WTC11 (cell line): ENCODE measurements at regions not wholly inside any gene's neighbourhood (a gene's known extent, or its start where the extent isn't known, plus 50 kb on each side); places are given as distances from the start of the nearest gene placed in this dataset.

Source experiments
- ATAC-seq: fragments of 200-7000 bp; cut with Tn5 transposase; 2 replicates; pipeline ENCODE4 v1.10.0; 2021; ENCODE audit warnings: mild to moderate bottlenecking, moderate library complexity
- CTCF ChIA-PET: fragments of 300-600 bp; sonication (Branson Sonifier 250); formaldehyde crosslinking; loops from one replicate; lab custom pipeline; 2021; ENCODE audit warnings: antibody characterized with exemption; lab: Charles Lee
- POLR2A ChIA-PET: fragments of 350-600 bp; sonication (Branson Sonifier 250); formaldehyde crosslinking; loops from one replicate; lab custom pipeline; 2021; ENCODE audit warnings: antibody characterized with exemption; lab: Charles Lee
- DNase-seq: peaks from one replicate; pipeline ENCODE4 v3.0.0; 2021; ENCODE audit warnings: low spot score
- H3K27ac Mint-ChIP-seq: 2 replicates; pipeline ENCODE4 v1.8.0; 2021; ENCODE audit warnings: mixed read lengths
- H3K27me3 Mint-ChIP-seq: 2 replicates; pipeline ENCODE4 v1.8.0; 2021; ENCODE audit warnings: low read depth, mild to moderate bottlenecking, moderate library complexity, mixed read lengths
- H3K36me3 Mint-ChIP-seq: 2 replicates; pipeline ENCODE4 v1.8.0; 2021; ENCODE audit warnings: mixed read lengths
- H3K4me1 Mint-ChIP-seq: 2 replicates; pipeline ENCODE4 v1.8.0; 2022; ENCODE audit warnings: mixed read lengths
- H3K4me3 Mint-ChIP-seq: 2 replicates; pipeline ENCODE4 v1.8.0; 2021; ENCODE audit warnings: mild to moderate bottlenecking, moderate library complexity, mixed read lengths
- H3K9me3 Mint-ChIP-seq: 2 replicates; pipeline ENCODE4 v1.8.0; 2021; ENCODE audit warnings: mixed read lengths
- AR ChIP-seq: fragments of 250-450 bp; sonication (Bioruptor Pico); IDR thresholded peaks from 2 replicates; pipeline ENCODE4 v1.9.0; 2021; ENCODE audit warnings: mild to moderate bottlenecking
- ATF1 ChIP-seq: sonication (generic); formaldehyde crosslinking; IDR thresholded peaks from 2 replicates; pipeline ENCODE4 v1.8.1; 2023; ENCODE audit warnings: mild to moderate bottlenecking, moderate library complexity, missing genetic modification reagents
- ATF2 ChIP-seq: sonication (generic); formaldehyde crosslinking; IDR thresholded peaks from 2 replicates; pipeline ENCODE4 v1.8.1; 2022; ENCODE audit warnings: low read depth, missing genetic modification reagents, borderline replicate concordance
- CREM ChIP-seq: sonication (generic); formaldehyde crosslinking; IDR thresholded peaks from 2 replicates; pipeline ENCODE4 v1.8.1; 2022; ENCODE audit warnings: mild to moderate bottlenecking, missing genetic modification reagents, moderate library complexity
- ETV6 ChIP-seq: sonication (generic); formaldehyde crosslinking; IDR thresholded peaks from 2 replicates; pipeline ENCODE4 v1.8.1; 2022; ENCODE audit warnings: mild to moderate bottlenecking, missing genetic modification reagents
- FOXP1 ChIP-seq: sonication (generic); formaldehyde crosslinking; IDR thresholded peaks from 2 replicates; pipeline ENCODE4 v1.8.0; 2022; ENCODE audit warnings: missing genetic modification reagents, mild to moderate bottlenecking, moderate library complexity, borderline replicate concordance
- HMGA2 ChIP-seq: fragments of 250-450 bp; sonication (Bioruptor Pico); IDR thresholded peaks from 2 replicates; pipeline ENCODE4 v1.4.0; 2021; ENCODE audit warnings: mild to moderate bottlenecking, moderate library complexity
- HMGXB4 ChIP-seq: sonication (generic); formaldehyde crosslinking; IDR thresholded peaks from 2 replicates; pipeline ENCODE4 v1.8.1; 2023; ENCODE audit warnings: mild to moderate bottlenecking, moderate library complexity, missing genetic modification reagents
- IRF2 ChIP-seq: sonication (generic); formaldehyde crosslinking; IDR thresholded peaks from 2 replicates; pipeline ENCODE4 v1.8.0; 2022; ENCODE audit warnings: low read depth, missing genetic modification reagents, borderline replicate concordance
- MYBL2 ChIP-seq: sonication (generic); formaldehyde crosslinking; IDR thresholded peaks from 2 replicates; pipeline ENCODE4 v1.8.1; 2023; ENCODE audit warnings: mild to moderate bottlenecking, moderate library complexity, missing genetic modification reagents
- NFE2L1 ChIP-seq: sonication (generic); formaldehyde crosslinking; IDR thresholded peaks from 2 replicates; pipeline ENCODE4 v1.8.1; 2023; ENCODE audit warnings: missing genetic modification reagents
- NR3C1 ChIP-seq: sonication (generic); formaldehyde crosslinking; conservative IDR thresholded peaks from 2 replicates; pipeline ENCODE4 v1.8.1; 2023; ENCODE audit warnings: low read depth, mild to moderate bottlenecking, missing genetic modification reagents
- RELA ChIP-seq: sonication (generic); formaldehyde crosslinking; IDR thresholded peaks from 2 replicates; pipeline ENCODE4 v1.8.1; 2022; ENCODE audit warnings: missing genetic modification reagents, mild to moderate bottlenecking, borderline replicate concordance
- ZBTB21 ChIP-seq: sonication (generic); formaldehyde crosslinking; IDR thresholded peaks from 2 replicates; pipeline ENCODE4 v1.8.1; 2023; ENCODE audit warnings: mild to moderate bottlenecking, missing genetic modification reagents, borderline replicate concordance
- ZBTB43 ChIP-seq: sonication (generic); formaldehyde crosslinking; IDR thresholded peaks from 2 replicates; pipeline ENCODE4 v1.8.1; 2023; ENCODE audit warnings: mild to moderate bottlenecking, missing genetic modification reagents
- ZNF138 ChIP-seq: sonication (generic); formaldehyde crosslinking; conservative IDR thresholded peaks from 2 replicates; pipeline ENCODE4 v1.8.1; 2022; ENCODE audit warnings: mild to moderate bottlenecking, moderate library complexity, missing genetic modification reagents
- ZNF219 ChIP-seq: sonication (generic); formaldehyde crosslinking; IDR thresholded peaks from 2 replicates; pipeline ENCODE4 v1.8.0; 2023; ENCODE audit warnings: missing genetic modification reagents, mild to moderate bottlenecking, borderline replicate concordance
- TF ChIP-seq, protein P1 (sequence below): fragments of 250-450 bp; sonication (Bioruptor Pico); IDR thresholded peaks from 2 replicates; pipeline ENCODE4 v1.9.0; 2021; ENCODE audit warnings: mild to moderate bottlenecking, borderline replicate concordance
- TF ChIP-seq, protein P2 (sequence below): fragments of 250-450 bp; sonication (Bioruptor Pico); IDR thresholded peaks from 2 replicates; pipeline ENCODE4 v2.1.2; 2022; ENCODE audit warnings: mild to moderate bottlenecking, moderate library complexity

DNA sequence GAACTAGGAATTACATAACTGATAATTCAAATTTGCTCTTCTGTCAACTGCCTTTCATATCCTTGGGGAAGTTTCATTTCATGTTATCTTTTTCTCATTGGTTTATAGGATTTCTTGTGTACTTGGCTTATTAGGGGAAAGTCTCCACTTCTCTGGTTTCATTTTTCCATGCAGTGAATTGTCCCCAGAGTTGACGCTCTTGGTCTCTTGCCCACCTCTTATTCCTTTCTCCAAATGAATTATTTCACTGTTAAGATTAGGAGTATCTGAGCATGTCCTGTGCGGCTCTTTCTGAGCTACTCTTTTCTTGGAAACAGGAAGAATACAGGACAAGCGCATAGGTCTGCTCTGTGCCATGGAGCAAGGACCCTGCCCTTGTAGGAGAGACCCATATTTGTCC, 104.8 kb downstream of the POSTN start (continued):
- TF ChIP-seq RELA (CRISPR knock-in tag) (no peak), ATF1 (CRISPR knock-in tag) (no peak)

- H3K4me1 Mint-ChIP-seq: peaks cover 4% of the 10 kb centered on the region
- no peaks in the 10 kb centered on the region for H3K9me3 Mint-ChIP-seq
- ChIA-PET POLR2A (no interaction called here), CTCF (no interaction called here)
- H3K36me3 Mint-ChIP-seq: no peaks in the 10 kb centered on the region
- no peak for DNase-seq
- ATAC-seq: no peak
- no peak overlapping the region for H3K4me3 Mint-ChIP-seq
- no peak for TF ChIP-seq AR
- no peak for TF ChIP-seq MYBL2 (CRISPR knock-in tag)
- TF ChIP-seq ZNF138 (CRISPR knock-in tag): no peak
- no peak for TF ChIP-seq HMGXB4 (CRISPR knock-in tag)
- TF ChIP-seq NFE2L1 (CRISPR knock-in tag): no peak
- no peak for TF ChIP-seq CREM (CRISPR knock-in tag)
- no peak for TF ChIP-seq HMGA2 (CRISPR knock-in tag)
- no peak for TF ChIP-seq ETV6
- no peak for TF ChIP-seq IRF2
- no peak for TF ChIP-seq FOXP1 (CRISPR knock-in tag)
- TF ChIP-seq, protein P1, sequence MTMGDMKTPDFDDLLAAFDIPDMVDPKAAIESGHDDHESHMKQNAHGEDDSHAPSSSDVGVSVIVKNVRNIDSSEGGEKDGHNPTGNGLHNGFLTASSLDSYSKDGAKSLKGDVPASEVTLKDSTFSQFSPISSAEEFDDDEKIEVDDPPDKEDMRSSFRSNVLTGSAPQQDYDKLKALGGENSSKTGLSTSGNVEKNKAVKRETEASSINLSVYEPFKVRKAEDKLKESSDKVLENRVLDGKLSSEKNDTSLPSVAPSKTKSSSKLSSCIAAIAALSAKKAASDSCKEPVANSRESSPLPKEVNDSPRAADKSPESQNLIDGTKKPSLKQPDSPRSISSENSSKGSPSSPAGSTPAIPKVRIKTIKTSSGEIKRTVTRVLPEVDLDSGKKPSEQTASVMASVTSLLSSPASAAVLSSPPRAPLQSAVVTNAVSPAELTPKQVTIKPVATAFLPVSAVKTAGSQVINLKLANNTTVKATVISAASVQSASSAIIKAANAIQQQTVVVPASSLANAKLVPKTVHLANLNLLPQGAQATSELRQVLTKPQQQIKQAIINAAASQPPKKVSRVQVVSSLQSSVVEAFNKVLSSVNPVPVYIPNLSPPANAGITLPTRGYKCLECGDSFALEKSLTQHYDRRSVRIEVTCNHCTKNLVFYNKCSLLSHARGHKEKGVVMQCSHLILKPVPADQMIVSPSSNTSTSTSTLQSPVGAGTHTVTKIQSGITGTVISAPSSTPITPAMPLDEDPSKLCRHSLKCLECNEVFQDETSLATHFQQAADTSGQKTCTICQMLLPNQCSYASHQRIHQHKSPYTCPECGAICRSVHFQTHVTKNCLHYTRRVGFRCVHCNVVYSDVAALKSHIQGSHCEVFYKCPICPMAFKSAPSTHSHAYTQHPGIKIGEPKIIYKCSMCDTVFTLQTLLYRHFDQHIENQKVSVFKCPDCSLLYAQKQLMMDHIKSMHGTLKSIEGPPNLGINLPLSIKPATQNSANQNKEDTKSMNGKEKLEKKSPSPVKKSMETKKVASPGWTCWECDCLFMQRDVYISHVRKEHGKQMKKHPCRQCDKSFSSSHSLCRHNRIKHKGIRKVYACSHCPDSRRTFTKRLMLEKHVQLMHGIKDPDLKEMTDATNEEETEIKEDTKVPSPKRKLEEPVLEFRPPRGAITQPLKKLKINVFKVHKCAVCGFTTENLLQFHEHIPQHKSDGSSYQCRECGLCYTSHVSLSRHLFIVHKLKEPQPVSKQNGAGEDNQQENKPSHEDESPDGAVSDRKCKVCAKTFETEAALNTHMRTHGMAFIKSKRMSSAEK (CRISPR knock-in tag): no peak
- TF ChIP-seq, protein P2, sequence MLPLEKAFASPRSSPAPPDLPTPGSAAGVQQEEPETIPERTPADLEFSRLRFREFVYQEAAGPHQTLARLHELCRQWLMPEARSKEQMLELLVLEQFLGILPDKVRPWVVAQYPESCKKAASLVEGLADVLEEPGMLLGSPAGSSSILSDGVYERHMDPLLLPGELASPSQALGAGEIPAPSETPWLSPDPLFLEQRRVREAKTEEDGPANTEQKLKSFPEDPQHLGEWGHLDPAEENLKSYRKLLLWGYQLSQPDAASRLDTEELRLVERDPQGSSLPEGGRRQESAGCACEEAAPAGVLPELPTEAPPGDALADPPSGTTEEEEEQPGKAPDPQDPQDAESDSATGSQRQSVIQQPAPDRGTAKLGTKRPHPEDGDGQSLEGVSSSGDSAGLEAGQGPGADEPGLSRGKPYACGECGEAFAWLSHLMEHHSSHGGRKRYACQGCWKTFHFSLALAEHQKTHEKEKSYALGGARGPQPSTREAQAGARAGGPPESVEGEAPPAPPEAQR (CRISPR knock-in tag): no peak
- no peak for TF ChIP-seq ATF2 (CRISPR knock-in tag)
- no peak for TF ChIP-seq NR3C1 (CRISPR knock-in tag)
- no peak for TF ChIP-seq ZBTB43 (CRISPR knock-in tag)
- TF ChIP-seq ZBTB21: no peak
- no peak for TF ChIP-seq ZNF219 (CRISPR knock-in tag)
- H3K27me3 Mint-ChIP-seq: no peaks in the 10 kb centered on the region
- no peak overlapping the region for H3K27ac Mint-ChIP-seq
Observed at GRCh38 chr13:37492741-37493514, 105.6 kb downstream of the POSTN start.
